ENCODE measurements at regions not wholly inside any gene's neighbourhood (a gene's known extent, or its start where the extent isn't known, plus 50 kb on each side); places are given as distances from the start of the nearest gene placed in this dataset.

DNA sequence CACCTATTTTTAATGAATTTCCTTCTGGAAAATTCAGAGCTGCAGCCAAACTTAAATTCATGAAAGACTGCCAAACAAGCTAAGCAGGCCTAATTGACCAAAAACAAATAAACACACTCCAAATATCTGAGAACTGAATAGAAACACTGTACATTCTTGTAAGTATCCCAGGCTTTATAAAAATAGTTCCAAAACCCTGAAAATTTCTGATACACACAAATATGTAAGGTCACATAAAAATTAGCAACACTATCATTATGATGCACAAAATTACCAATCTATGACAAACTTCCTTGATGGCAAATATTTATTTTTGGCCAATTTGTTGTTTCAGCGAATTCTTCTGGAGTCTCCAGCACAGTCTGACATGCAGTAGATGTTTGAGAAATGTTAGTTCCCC is 117.9 kb upstream of the UBE2E2 start:
- H3K36me3 ChIP-seq (replicated peaks; ENCODE audit: control insufficient read depth, insufficient read depth, low read length), result no peaks in the 10 kb centered on the region
- no peaks in the 10 kb centered on the region for H3K27me3 ChIP-seq (ENCODE audit: control insufficient read depth, insufficient read depth, low read length)
- H3K4me3 ChIP-seq (ENCODE audit: insufficient read depth, low read depth, low read length), result no peak overlapping the region
- DNase-seq, result no peak

- Histone ChIP-seq H3K4me3 (ENCODE audit: insufficient read depth, low read depth, low read length) (no peak overlapping the region), H3K27me3 (ENCODE audit: control insufficient read depth, insufficient read depth, low read length) (no peaks in the 10 kb centered on the region), H3K36me3 (replicated peaks; ENCODE audit: control insufficient read depth, insufficient read depth, low read length) (no peaks in the 10 kb centered on the region)
- no peak for DNase-seq
Observed at GRCh38 chr3:23086331-23086730, 116.8 kb upstream of the UBE2E2 start.

DNA sequence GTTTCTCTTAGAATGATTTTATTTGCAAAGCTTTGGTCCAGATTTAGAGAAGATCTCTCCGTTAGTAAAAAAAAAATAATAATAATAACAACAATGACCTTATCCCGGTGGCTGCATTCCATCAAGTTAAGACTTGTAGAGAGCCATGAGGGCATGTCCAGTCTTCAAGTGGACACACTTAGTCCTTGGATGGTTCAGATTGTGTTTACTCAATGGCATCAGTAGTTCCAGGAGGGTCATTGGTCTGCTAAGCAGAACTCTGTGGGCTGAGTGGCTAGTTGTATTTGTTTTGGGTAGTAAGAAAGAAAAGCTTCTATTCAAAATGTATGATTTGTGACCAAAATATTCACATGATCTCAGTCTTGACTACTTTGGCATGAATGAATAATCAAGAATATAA is 116.3 kb upstream of the UBE2E2 start:
- DNase-seq, result no peak
- no peaks in the 10 kb centered on the region for H3K36me3 ChIP-seq (replicated peaks; ENCODE audit: control insufficient read depth, insufficient read depth, low read length)
- H3K4me3 ChIP-seq (ENCODE audit: insufficient read depth, low read depth, low read length), result no peak overlapping the region
- no peaks in the 10 kb centered on the region for H3K27me3 ChIP-seq (ENCODE audit: control insufficient read depth, insufficient read depth, low read length)

GRCh38 chr3:23094412-23094811 is 108.7 kb upstream of the UBE2E2 start:
- no peak for DNase-seq
- Histone ChIP-seq H3K27me3 (ENCODE audit: control insufficient read depth, insufficient read depth, low read length) (no peaks in the 10 kb centered on the region), H3K4me3 (ENCODE audit: insufficient read depth, low read depth, low read length) (no peak overlapping the region), H3K36me3 (replicated peaks; ENCODE audit: control insufficient read depth, insufficient read depth, low read length) (no peaks in the 10 kb centered on the region)

GRCh38 chr3:23094890-23095462 is 108.2 kb upstream of the UBE2E2 start:
- Histone ChIP-seq H3K4me3 (ENCODE audit: insufficient read depth, low read depth, low read length) (no peak overlapping the region), H3K36me3 (replicated peaks; ENCODE audit: control insufficient read depth, insufficient read depth, low read length) (no peaks in the 10 kb centered on the region), H3K27me3 (ENCODE audit: control insufficient read depth, insufficient read depth, low read length) (no peaks in the 10 kb centered on the region)
- DNase-seq, result no peak

- Histone ChIP-seq H3K27me3 (ENCODE audit: control insufficient read depth, insufficient read depth, low read length) (no peaks in the 10 kb centered on the region), H3K36me3 (replicated peaks; ENCODE audit: control insufficient read depth, insufficient read depth, low read length) (no peaks in the 10 kb centered on the region), H3K4me3 (ENCODE audit: insufficient read depth, low read depth, low read length) (no peak overlapping the region)
- peak; percentile 60 for DNase-seq
Observed at GRCh38 chr3:23096041-23096440, 107.1 kb upstream of the UBE2E2 start.

DNA sequence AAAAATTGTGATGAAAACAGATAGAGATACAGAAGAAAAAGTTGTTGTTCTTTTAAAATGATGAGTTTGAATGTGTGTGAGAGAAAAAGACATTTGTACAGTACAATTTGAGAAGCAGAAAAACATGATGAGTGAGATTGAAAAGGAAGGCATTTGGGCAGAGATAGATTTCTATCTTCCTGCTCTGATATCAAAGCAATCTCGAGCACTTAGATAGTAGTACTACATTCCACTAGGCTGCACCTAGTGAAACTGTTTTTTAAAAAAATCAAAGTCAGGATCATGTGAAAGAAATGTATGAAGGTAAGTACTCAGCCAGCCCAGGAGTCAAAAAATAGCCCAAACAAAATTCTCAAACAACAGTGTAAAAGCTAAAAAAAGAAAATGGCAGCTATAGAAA is 104.1 kb upstream of the UBE2E2 start:
- Histone ChIP-seq H3K36me3 (replicated peaks; ENCODE audit: control insufficient read depth, insufficient read depth, low read length) (no peaks in the 10 kb centered on the region), H3K27me3 (ENCODE audit: control insufficient read depth, insufficient read depth, low read length) (no peaks in the 10 kb centered on the region), H3K4me3 (ENCODE audit: insufficient read depth, low read depth, low read length) (no peak overlapping the region)
- DNase-seq, result no peak

GRCh38 chr3:23099677-23100076 is 103.5 kb upstream of the UBE2E2 start:
- Histone ChIP-seq H3K36me3 (replicated peaks; ENCODE audit: control insufficient read depth, insufficient read depth, low read length) (no peaks in the 10 kb centered on the region), H3K27me3 (ENCODE audit: control insufficient read depth, insufficient read depth, low read length) (no peaks in the 10 kb centered on the region)

GRCh38 chr3:23100106-23100505 is 103.0 kb upstream of the UBE2E2 start:
- Histone ChIP-seq H3K27me3 (ENCODE audit: control insufficient read depth, insufficient read depth, low read length) (no peaks in the 10 kb centered on the region), H3K36me3 (replicated peaks; ENCODE audit: control insufficient read depth, insufficient read depth, low read length) (no peaks in the 10 kb centered on the region), H3K4me3 (ENCODE audit: insufficient read depth, low read depth, low read length) (no peak overlapping the region)
- no peak for DNase-seq

More at GRCh38 chr3:23099677-23100076, 103.5 kb upstream of the UBE2E2 start:
- no peak for DNase-seq
- H3K4me3 ChIP-seq (ENCODE audit: insufficient read depth, low read depth, low read length), result no peak overlapping the region

GRCh38 chr3:23103764-23104163 is 99.4 kb upstream of the UBE2E2 start:
- no peak for DNase-seq
- H3K4me3 ChIP-seq (ENCODE audit: insufficient read depth, low read depth, low read length), result no peak overlapping the region
- H3K36me3 ChIP-seq (replicated peaks; ENCODE audit: control insufficient read depth, insufficient read depth, low read length), result no peaks in the 10 kb centered on the region
- no peaks in the 10 kb centered on the region for H3K27me3 ChIP-seq (ENCODE audit: control insufficient read depth, insufficient read depth, low read length)

GRCh38 chr3:23105048-23105447 is 98.1 kb upstream of the UBE2E2 start:
- no peak for DNase-seq
- no peaks in the 10 kb centered on the region for H3K36me3 ChIP-seq (replicated peaks; ENCODE audit: control insufficient read depth, insufficient read depth, low read length)
- H3K27me3 ChIP-seq (ENCODE audit: control insufficient read depth, insufficient read depth, low read length), result no peaks in the 10 kb centered on the region
- H3K4me3 ChIP-seq (ENCODE audit: insufficient read depth, low read depth, low read length), result no peak overlapping the region

DNA sequence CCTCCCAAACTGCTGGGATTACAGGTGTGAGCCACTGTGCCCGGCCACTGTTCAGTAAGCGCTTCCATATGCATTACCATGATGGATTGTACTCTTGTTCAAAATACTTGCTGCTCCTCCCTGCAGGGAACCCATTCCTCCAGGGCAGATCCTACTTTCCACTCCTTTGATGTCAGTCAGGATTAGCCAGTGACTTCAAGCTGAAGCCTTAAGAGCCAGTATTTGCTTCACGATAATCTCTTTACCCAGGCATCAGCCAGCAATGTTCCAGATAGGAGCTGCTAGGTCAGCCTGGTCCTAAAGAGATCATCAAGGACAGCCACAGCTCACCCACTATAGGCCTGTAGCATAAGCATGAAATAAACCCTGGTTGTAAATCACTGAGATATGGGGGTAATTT is 96.5 kb upstream of the UBE2E2 start:
- no peaks in the 10 kb centered on the region for H3K27me3 ChIP-seq (ENCODE audit: control insufficient read depth, insufficient read depth, low read length)
- no peak for DNase-seq
- H3K36me3 ChIP-seq (replicated peaks; ENCODE audit: control insufficient read depth, insufficient read depth, low read length), result no peaks in the 10 kb centered on the region
- no peak overlapping the region for H3K4me3 ChIP-seq (ENCODE audit: insufficient read depth, low read depth, low read length)

DNA sequence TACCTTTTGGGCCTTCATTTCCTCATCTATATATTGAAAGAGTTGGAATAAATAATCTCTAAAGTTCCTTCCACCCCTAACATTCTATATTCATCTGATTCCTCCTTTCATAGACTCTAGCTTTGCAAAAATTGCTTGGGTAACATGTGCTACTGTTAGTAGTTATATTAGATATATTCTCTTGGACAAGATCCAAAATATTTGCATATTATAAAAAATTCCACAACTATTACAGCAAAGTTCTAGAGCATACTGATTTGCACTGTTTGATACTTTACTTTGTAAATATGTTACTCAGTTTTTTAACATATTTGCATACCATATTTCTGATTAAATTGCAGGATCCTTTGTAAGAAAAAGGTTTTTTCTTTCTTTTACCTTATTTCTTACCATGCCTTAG is 95.9 kb upstream of the UBE2E2 start:
- Histone ChIP-seq H3K36me3 (replicated peaks; ENCODE audit: control insufficient read depth, insufficient read depth, low read length) (no peaks in the 10 kb centered on the region), H3K27me3 (ENCODE audit: control insufficient read depth, insufficient read depth, low read length) (no peaks in the 10 kb centered on the region), H3K4me3 (ENCODE audit: insufficient read depth, low read depth, low read length) (no peak overlapping the region)
- no peak for DNase-seq

- DNase-seq, result no peak
- H3K27me3 ChIP-seq (ENCODE audit: control insufficient read depth, insufficient read depth, low read length), result no peaks in the 10 kb centered on the region
- H3K36me3 ChIP-seq (replicated peaks; ENCODE audit: control insufficient read depth, insufficient read depth, low read length), result no peaks in the 10 kb centered on the region
Observed at GRCh38 chr3:23108451-23109057, 94.6 kb upstream of the UBE2E2 start.

GRCh38 chr3:23111286-23111685 is 91.8 kb upstream of the UBE2E2 start:
- Histone ChIP-seq H3K27me3 (ENCODE audit: control insufficient read depth, insufficient read depth, low read length) (no peaks in the 10 kb centered on the region), H3K4me3 (ENCODE audit: insufficient read depth, low read depth, low read length) (no peak overlapping the region), H3K36me3 (replicated peaks; ENCODE audit: control insufficient read depth, insufficient read depth, low read length) (no peaks in the 10 kb centered on the region)
- DNase-seq, result no peak

More at GRCh38 chr3:23108451-23109057, 94.6 kb upstream of the UBE2E2 start:
- H3K4me3 ChIP-seq (ENCODE audit: insufficient read depth, low read depth, low read length), result no peak overlapping the region

- Histone ChIP-seq H3K27me3 (ENCODE audit: control insufficient read depth, insufficient read depth, low read length) (no peaks in the 10 kb centered on the region), H3K4me3 (ENCODE audit: insufficient read depth, low read depth, low read length) (no peak overlapping the region), H3K36me3 (replicated peaks; ENCODE audit: control insufficient read depth, insufficient read depth, low read length) (no peaks in the 10 kb centered on the region)
- no peak for DNase-seq
Observed at GRCh38 chr3:23111797-23112196, 91.3 kb upstream of the UBE2E2 start.

Data from H7 (cell line).